Colonic mucosa (tissue), 4 donors: ENCODE measurements at regions not wholly inside any gene's neighbourhood (a gene's known extent, or its start where the extent isn't known, plus 50 kb on each side); places are given as distances from the start of the nearest gene placed in this dataset.

ENCODE experiments used
- DNase-seq: peaks from one replicate; pipeline ENCODE4 v3.0.0-alpha.2; 2020
- H3K27ac ChIP-seq: fragments of 200-600 bp; one replicate; pipeline ENCODE4 v1.8.0; 2021
- H3K27me3 ChIP-seq: fragments of 200-600 bp; one replicate; pipeline ENCODE4 v1.8.0; 2021
- H3K36me3 ChIP-seq: fragments of 200-600 bp; one replicate; pipeline ENCODE4 v1.8.0; 2021
- H3K4me1 ChIP-seq: fragments of 200-600 bp; one replicate; pipeline ENCODE4 v1.8.0; 2021; ENCODE audit warnings: mild to moderate bottlenecking
- H3K4me3 ChIP-seq: fragments of 200-600 bp; one replicate; pipeline ENCODE4 v1.8.0; 2021
- H3K9ac ChIP-seq, 2 donors: one replicate each; pipeline ENCODE4 v1.7.0; 2013; ENCODE audit warnings: control low read depth in 2 of 2, low read depth in 2 of 2, low read length in 2 of 2
- H3K9me3 ChIP-seq: fragments of 200-600 bp; one replicate; pipeline ENCODE4 v1.8.0; 2021
- CTCF ChIP-seq: fragments of 200-600 bp; IDR thresholded peaks from one replicate; pipeline ENCODE4 v1.8.0; 2022; ENCODE audit warnings: antibody characterized with exemption, mild to moderate bottlenecking
- intact Hi-C: fragments of 100-400 bp; cut with DNase I; formaldehyde crosslinking; loops from one replicate; pipeline ENCODE4 v1.14.1; 2022
- donor health status: healthy.
- donor health status: DM: no; HTN: no; CAD: no.
- donor health status: DM: no; HTN: no; CAD: no.

GRCh38 chr3:4043867-4044575, 244.8 kb downstream of the LRRN1 start:
- H3K36me3 ChIP-seq, result no peaks in the 10 kb centered on the region
- no peak for DNase-seq
- H3K4me1 ChIP-seq, result no peaks in the 10 kb centered on the region
- H3K9ac ChIP-seq, result no peak overlapping the region
- no peaks in the 10 kb centered on the region for H3K27me3 ChIP-seq
- intact Hi-C loops, result no loop called here
- TF ChIP-seq CTCF, result no peak
- H3K27ac ChIP-seq, result no peak overlapping the region
- no peaks in the 10 kb centered on the region for H3K9me3 ChIP-seq
- no peak overlapping the region for H3K4me3 ChIP-seq

- Histone ChIP-seq H3K9ac (no peak overlapping the region), H3K27me3 (no peaks in the 10 kb centered on the region), H3K9me3 (no peaks in the 10 kb centered on the region), H3K27ac (no peak overlapping the region), H3K4me3 (no peak overlapping the region), H3K4me1 (no peaks in the 10 kb centered on the region), H3K36me3 (no peaks in the 10 kb centered on the region)
- intact Hi-C loops, result no loop called here
- no peak for DNase-seq
- TF ChIP-seq CTCF, result no peak
These were observed 245.4 kb downstream of the LRRN1 start for GRCh38 chr3:4044619-4045018.

GRCh38 chr3:4045756-4046155, 246.5 kb downstream of the LRRN1 start:
- H3K4me3 ChIP-seq, result no peak overlapping the region
- no peaks in the 10 kb centered on the region for H3K27me3 ChIP-seq
- H3K9me3 ChIP-seq, result no peaks in the 10 kb centered on the region
- DNase-seq, result no peak
- TF ChIP-seq CTCF, result no peak
- H3K9ac ChIP-seq, result no peak overlapping the region
- no peak overlapping the region for H3K27ac ChIP-seq
- H3K4me1 ChIP-seq, result no peaks in the 10 kb centered on the region
- intact Hi-C loops, result no loop called here
- no peaks in the 10 kb centered on the region for H3K36me3 ChIP-seq

GRCh38 chr3:4047366-4047765, 248.1 kb downstream of the LRRN1 start:
- Histone ChIP-seq H3K4me3 (no peak overlapping the region), H3K27ac (no peak overlapping the region), H3K9me3 (no peaks in the 10 kb centered on the region), H3K4me1 (no peaks in the 10 kb centered on the region), H3K27me3 (no peaks in the 10 kb centered on the region), H3K9ac (no peak overlapping the region), H3K36me3 (no peaks in the 10 kb centered on the region)
- no peak for TF ChIP-seq CTCF
- DNase-seq, result no peak
- intact Hi-C loops, result no loop called here

- Histone ChIP-seq H3K27me3 (no peaks in the 10 kb centered on the region), H3K9me3 (no peaks in the 10 kb centered on the region), H3K4me3 (no peak overlapping the region), H3K36me3 (no peaks in the 10 kb centered on the region), H3K4me1 (no peaks in the 10 kb centered on the region), H3K27ac (no peak overlapping the region), H3K9ac (no peak overlapping the region)
- intact Hi-C loops, result no loop called here
- TF ChIP-seq CTCF, result no peak
- DNase-seq, result no peak
These were observed 250.5 kb upstream of the SETMAR start for GRCh38 chr3:4052706-4053105.
